ENCODE measurements at regions not wholly inside any gene's neighbourhood (a gene's known extent, or its start where the extent isn't known, plus 50 kb on each side); places are given as distances from the start of the nearest gene placed in this dataset.

DNA sequence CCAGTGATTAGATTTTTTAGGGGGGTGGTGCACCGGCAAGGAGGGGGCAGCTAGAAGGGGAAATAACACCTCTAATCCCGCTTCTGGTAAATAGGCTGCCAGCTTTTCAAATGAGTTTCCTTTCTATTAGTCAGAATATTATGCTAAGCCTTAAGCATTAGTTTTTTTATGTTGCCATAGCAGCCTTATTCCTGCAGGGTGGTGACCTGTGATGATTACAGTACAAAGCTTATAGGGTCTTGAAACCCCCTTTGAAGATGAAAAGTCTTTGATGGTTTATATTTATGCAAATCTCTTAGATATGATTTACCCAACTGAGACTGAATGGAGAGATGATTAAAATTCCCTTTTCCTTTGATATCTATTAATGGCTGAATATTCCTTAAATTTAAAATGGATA is 109.8 kb downstream of the ZIC5 start:
- Histone ChIP-seq H3K9ac (ENCODE audit: insufficient read length) (no peak overlapping the region), H3K4me3 (no peak overlapping the region), H3K36me3 (ENCODE audit: insufficient read depth, low read length) (no peaks in the 10 kb centered on the region), H3K9me3 (ENCODE audit: low read depth, low read length) (no peaks in the 10 kb centered on the region), H3K27ac (no peak overlapping the region)
- DNase-seq (ENCODE audit: low read depth, low spot score) = no peak
- TF ChIP-seq FOXP2 (optimal IDR thresholded peaks at IDR 0.05; ENCODE audit: control extremely low read depth, extremely low read length, insufficient read depth) (no peak), EZH2 (IDR thresholded peaks at IDR 0.05) (no peak), POLR2AphosphoS5 (IDR thresholded peaks at IDR 0.05; ENCODE audit: borderline replicate concordance, low read depth, low read length) (no peak)

DNA sequence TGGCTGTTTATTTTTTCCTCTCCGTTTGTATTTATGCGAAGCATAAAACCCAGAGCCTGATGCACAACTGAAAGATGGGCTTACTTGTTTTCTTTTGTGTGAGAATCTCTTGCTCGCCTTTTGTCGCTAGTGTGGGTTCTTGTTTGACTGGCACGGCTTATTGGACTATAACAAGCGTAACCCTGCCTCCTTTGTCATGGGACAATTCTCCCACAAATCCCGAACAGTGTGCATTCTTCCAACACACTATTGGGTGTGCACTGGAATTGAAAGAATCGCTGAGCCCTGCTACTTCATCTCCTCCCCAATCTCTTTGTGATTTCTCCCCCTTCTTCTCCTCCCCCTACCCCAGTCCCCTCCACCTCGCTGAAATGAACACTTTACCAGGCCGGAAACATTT is 110.8 kb downstream of the ZIC5 start:
- Histone ChIP-seq H3K27ac (no peak overlapping the region), H3K4me3 (no peak overlapping the region), H3K36me3 (ENCODE audit: insufficient read depth, low read length) (no peaks in the 10 kb centered on the region), H3K9ac (ENCODE audit: insufficient read length) (no peak overlapping the region), H3K9me3 (ENCODE audit: low read depth, low read length) (no peaks in the 10 kb centered on the region)
- TF ChIP-seq EZH2 (IDR thresholded peaks at IDR 0.05) (no peak), FOXP2 (optimal IDR thresholded peaks at IDR 0.05; ENCODE audit: control extremely low read depth, extremely low read length, insufficient read depth) (no peak), POLR2AphosphoS5 (IDR thresholded peaks at IDR 0.05; ENCODE audit: borderline replicate concordance, low read depth, low read length) (no peak)
- no peak for DNase-seq (ENCODE audit: low read depth, low spot score)

DNA sequence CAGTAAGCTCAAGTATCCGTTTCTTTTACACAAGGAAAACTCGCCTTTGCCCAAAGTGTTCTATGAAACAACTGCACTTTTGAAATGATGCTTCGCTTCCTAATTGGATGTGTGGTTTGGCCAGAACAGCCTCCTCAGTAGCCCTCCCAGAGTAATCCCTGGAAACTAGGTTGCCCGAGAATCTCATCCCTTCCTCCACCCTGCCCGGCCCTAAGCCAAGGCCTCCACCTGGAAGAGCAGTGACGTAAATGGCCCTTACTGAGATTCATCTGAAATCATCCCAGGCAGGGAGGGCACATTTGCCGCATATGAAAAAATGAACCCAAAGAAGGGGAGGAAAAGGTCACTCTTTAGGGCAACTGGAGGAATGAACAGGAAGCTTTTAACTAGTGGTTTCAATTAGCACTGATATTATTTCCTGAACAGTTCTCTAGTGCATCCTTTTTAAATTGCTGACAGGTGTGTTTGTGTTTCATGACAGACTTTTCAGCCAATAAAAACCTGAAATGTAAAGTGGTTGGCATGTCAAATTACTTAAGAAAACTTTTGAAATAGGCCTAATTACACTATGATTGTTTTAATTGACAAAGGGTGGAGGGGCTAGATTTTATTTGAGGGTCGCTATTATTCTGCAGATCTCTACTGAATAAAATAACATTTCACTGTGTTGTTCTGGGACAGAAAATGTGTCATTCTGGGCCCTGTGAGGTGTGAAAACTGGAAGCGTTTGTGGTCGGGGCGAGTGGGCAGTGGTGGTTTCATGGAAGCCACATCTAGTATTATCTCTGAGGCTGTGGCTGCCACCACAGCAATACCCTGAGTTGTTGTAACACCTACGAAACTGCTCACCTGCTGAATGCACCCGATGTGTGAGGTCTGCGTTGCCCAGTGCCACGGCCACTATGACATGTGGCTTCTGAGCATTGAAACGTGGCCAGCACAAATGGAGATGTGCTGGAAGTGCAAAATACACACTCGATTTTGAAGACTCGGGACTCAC is 112.1 kb downstream of the ZIC5 start:
- H3K27ac ChIP-seq = no peak overlapping the region
- no peaks in the 10 kb centered on the region for H3K36me3 ChIP-seq (ENCODE audit: insufficient read depth, low read length)
- no peak overlapping the region for H3K4me3 ChIP-seq
- no peaks in the 10 kb centered on the region for H3K9me3 ChIP-seq (ENCODE audit: low read depth, low read length)
- H3K9ac ChIP-seq (ENCODE audit: insufficient read length) = no peak overlapping the region
- no peak for DNase-seq (ENCODE audit: low read depth, low spot score)
- TF ChIP-seq EZH2 (IDR thresholded peaks at IDR 0.05) = no peak
- TF ChIP-seq FOXP2 (optimal IDR thresholded peaks at IDR 0.05; ENCODE audit: control extremely low read depth, extremely low read length, insufficient read depth) = no peak
- TF ChIP-seq POLR2AphosphoS5 (IDR thresholded peaks at IDR 0.05; ENCODE audit: borderline replicate concordance, low read depth, low read length) = no peak

DNA sequence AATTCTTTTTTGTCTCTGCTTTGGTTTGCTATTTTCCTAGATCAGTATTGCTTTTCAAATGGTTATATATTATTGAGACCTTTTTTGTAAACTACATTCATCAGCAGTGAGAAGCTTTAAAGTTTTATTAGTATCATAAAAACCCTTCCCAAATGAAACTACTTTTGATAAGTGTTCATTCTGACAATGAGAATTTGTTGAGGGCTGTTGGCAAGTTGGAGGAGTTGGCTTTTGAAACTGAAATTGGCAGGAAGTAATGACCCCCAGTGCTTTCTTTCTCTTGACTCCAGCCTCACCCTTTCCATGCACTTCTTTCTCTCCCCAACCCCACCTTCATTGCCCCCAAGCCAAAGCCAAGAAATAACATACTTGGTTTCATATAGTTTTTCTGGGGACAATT is 113.8 kb downstream of the ZIC5 start:
- no peak for TF ChIP-seq POLR2AphosphoS5 (IDR thresholded peaks at IDR 0.05; ENCODE audit: borderline replicate concordance, low read depth, low read length)
- no peak for TF ChIP-seq FOXP2 (optimal IDR thresholded peaks at IDR 0.05; ENCODE audit: control extremely low read depth, extremely low read length, insufficient read depth)
- no peak for TF ChIP-seq EZH2 (IDR thresholded peaks at IDR 0.05)
- DNase-seq (ENCODE audit: low read depth, low spot score) = no peak
- Histone ChIP-seq H3K36me3 (ENCODE audit: insufficient read depth, low read length) (no peaks in the 10 kb centered on the region), H3K27ac (no peak overlapping the region), H3K4me3 (no peak overlapping the region), H3K9ac (ENCODE audit: insufficient read length) (no peak overlapping the region), H3K9me3 (ENCODE audit: low read depth, low read length) (no peaks in the 10 kb centered on the region)

DNA sequence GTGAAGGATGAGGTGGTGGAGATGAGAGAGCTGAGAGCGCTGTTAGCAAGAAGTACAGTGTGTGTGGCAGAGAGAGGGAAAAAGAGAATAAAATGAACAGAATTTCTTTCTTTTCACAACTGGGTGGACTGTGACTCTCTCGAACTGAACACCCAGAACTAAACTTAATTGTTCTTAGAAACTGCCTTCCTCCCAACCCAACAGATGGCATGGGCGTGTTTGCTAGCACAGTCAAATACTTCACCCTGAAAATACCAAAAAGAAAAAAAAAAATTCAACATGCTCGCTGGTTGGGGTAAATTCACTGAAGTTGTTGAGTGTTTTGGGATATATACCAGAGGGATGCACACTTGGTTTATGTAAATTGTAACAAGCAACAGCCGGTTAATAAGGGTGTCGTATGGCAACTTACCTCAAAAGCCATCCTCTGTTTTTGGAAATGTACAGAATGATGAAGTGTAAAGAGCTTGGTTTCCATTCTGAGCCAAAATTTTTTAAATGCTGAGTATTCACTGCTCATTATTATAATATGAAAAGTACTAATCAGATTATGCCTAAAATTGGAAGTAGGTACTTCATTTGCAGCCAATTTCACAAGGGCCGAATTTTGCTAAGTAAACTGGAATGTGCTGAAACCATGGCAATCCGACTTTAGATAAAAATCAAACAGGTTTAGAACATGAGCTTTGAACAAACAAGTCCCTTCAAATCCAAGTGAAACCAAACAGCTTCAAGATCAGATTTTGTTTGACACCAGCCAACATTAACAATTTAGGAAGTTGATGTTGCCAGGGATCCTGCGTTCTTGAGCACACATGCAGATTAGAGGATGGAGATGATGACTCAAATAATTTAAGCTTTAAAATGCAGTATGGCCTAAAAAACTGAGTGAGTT is 115.8 kb downstream of the ZIC5 start:
- no peak overlapping the region for H3K27ac ChIP-seq
- no peak overlapping the region for H3K4me3 ChIP-seq
- no peaks in the 10 kb centered on the region for H3K36me3 ChIP-seq (ENCODE audit: insufficient read depth, low read length)
- TF ChIP-seq POLR2AphosphoS5 (IDR thresholded peaks at IDR 0.05; ENCODE audit: borderline replicate concordance, low read depth, low read length) (no peak), FOXP2 (optimal IDR thresholded peaks at IDR 0.05; ENCODE audit: control extremely low read depth, extremely low read length, insufficient read depth) (no peak), EZH2 (IDR thresholded peaks at IDR 0.05) (no peak)
- no peak for DNase-seq (ENCODE audit: low read depth, low spot score)
- no peak overlapping the region for H3K9ac ChIP-seq (ENCODE audit: insufficient read length)
- H3K9me3 ChIP-seq (ENCODE audit: low read depth, low read length) = no peaks in the 10 kb centered on the region

DNA sequence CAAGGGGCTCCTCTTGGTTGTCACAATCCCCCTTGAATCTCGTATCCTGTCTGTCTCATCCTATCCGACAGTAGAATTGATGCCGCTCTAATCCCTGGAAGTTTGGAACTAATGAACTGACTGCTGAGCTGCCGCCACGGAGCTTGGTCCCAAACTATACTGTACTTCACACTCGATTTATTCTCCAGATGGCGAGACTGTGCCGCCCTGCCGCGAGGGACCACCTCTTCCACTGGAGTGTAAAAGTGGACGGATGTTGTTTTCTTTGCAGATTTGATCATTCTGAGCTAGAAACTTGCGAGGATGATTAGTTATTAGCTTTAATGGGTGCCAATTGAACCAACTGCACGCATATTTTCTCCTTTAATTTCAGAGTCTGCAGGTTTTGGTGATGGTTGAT is 117.2 kb downstream of the ZIC5 start:
- no peak for DNase-seq (ENCODE audit: low read depth, low spot score)
- TF ChIP-seq POLR2AphosphoS5 (IDR thresholded peaks at IDR 0.05; ENCODE audit: borderline replicate concordance, low read depth, low read length) (no peak), EZH2 (IDR thresholded peaks at IDR 0.05) (no peak), FOXP2 (optimal IDR thresholded peaks at IDR 0.05; ENCODE audit: control extremely low read depth, extremely low read length, insufficient read depth) (no peak)
- Histone ChIP-seq H3K4me3 (no peak overlapping the region), H3K27ac (no peak overlapping the region), H3K9ac (ENCODE audit: insufficient read length) (no peak overlapping the region), H3K36me3 (ENCODE audit: insufficient read depth, low read length) (no peaks in the 10 kb centered on the region), H3K9me3 (ENCODE audit: low read depth, low read length) (no peaks in the 10 kb centered on the region)

DNA sequence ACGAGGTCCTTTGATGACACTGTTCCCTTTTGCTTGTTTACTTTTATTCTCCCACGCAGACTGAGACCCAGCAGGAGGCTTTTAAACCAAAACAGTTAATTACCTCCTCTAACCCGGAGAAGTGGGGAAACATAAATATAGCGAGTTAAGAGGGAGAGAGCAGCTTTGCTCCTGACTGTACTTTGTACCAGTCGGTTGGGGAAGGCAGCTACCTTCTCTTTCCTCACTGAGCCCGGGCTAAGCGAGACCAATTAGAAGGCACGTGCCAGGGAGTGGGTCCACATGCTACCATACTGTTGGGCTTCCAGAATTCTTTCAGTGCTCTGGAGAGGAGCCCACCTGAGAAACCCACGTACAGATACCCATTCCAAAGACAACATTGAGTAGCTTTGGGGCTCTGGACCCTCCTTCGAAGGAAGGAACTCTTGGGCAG is 124.2 kb downstream of the ZIC5 start:
- DNase-seq (ENCODE audit: low read depth, low spot score) = no peak
- TF ChIP-seq EZH2 (IDR thresholded peaks at IDR 0.05) (no peak), POLR2AphosphoS5 (IDR thresholded peaks at IDR 0.05; ENCODE audit: borderline replicate concordance, low read depth, low read length) (no peak), FOXP2 (optimal IDR thresholded peaks at IDR 0.05; ENCODE audit: control extremely low read depth, extremely low read length, insufficient read depth) (no peak)

More for the DNA sequence above, 124.2 kb downstream of the ZIC5 start:
- Histone ChIP-seq H3K36me3 (ENCODE audit: insufficient read depth, low read length) (no peaks in the 10 kb centered on the region), H3K9ac (ENCODE audit: insufficient read length) (no peak overlapping the region), H3K9me3 (ENCODE audit: low read depth, low read length) (no peaks in the 10 kb centered on the region), H3K4me3 (no peak overlapping the region), H3K27ac (no peak overlapping the region)

Data from SK-N-MC (cell line).